ENCODE measurements at regions not wholly inside any gene's neighbourhood (a gene's known extent, or its start where the extent isn't known, plus 50 kb on each side); places are given as distances from the start of the nearest gene placed in this dataset.

- Histone ChIP-seq H3K4me3 (ENCODE audit: extremely low read depth in 1 of 4, insufficient read depth in 2 of 4, low read depth in 3 of 4, low read length in 4 of 4) (no peak overlapping the region), H3K4ac (replicated peaks; ENCODE audit: insufficient read length, low read depth, low read length) (no peak overlapping the region), H3K23me2 (ENCODE audit: low read depth, low read length) (no peaks in the 10 kb centered on the region), H3K23ac (ENCODE audit: insufficient read length) (no peak overlapping the region), H2AFZ (ENCODE audit: low read length) (peak overlapping the region; percentile 69; the same call in 1 of the 2 replicates), H3K4me1 (replicated peaks in 1 of 4; ENCODE audit: control insufficient read depth in 3 of 4, insufficient read depth in 4 of 4, low read length in 3 of 4) (no peaks in the 10 kb centered on the region; a peak in 1 of 7 replicates), H2BK15ac (ENCODE audit: low read length) (no peak overlapping the region), H3K79me1 (ENCODE audit: low read depth, low read length) (no peaks in the 10 kb centered on the region), H2BK5ac (ENCODE audit: low read depth, low read length) (no peak overlapping the region), H3K14ac (ENCODE audit: insufficient read length) (no peak overlapping the region), H2BK20ac (ENCODE audit: low read length) (no peak overlapping the region; the same call in 1 of the 2 replicates), H2BK120ac (replicated peaks; ENCODE audit: low read depth, low read length) (no peak overlapping the region), H3K27me3 (replicated peaks in 1 of 4; ENCODE audit: control insufficient read depth in 3 of 4, extremely low read depth in 1 of 4, insufficient read depth in 3 of 4, low read length in 3 of 4) (no peaks in the 10 kb centered on the region), H4K20me1 (replicated peaks in 1 of 2; ENCODE audit: control insufficient read depth in 1 of 2, insufficient read depth in 2 of 2, low read length in 2 of 2) (no peaks in the 10 kb centered on the region), H2AK5ac (ENCODE audit: low read depth, low read length) (no peak overlapping the region), H3K4me2 (ENCODE audit: insufficient read depth in 1 of 2, low read depth in 2 of 2, low read length in 2 of 2) (no peak overlapping the region), H4K8ac (ENCODE audit: extremely low read depth, insufficient read depth, low read length) (no peak overlapping the region), H4K91ac (replicated peaks; ENCODE audit: insufficient read length, low read length) (no peak overlapping the region), H3K79me2 (ENCODE audit: control insufficient read depth in 1 of 2, insufficient read depth in 2 of 2, low read length in 2 of 2) (no peaks in the 10 kb centered on the region), H3K9me3 (ENCODE audit: insufficient read depth in 2 of 2, low read depth in 1 of 2, low read length in 1 of 2) (no peaks in the 10 kb centered on the region; a peak in 1 of 4 replicates), H3K27ac (ENCODE audit: low read depth, low read length) (no peak overlapping the region), H2BK12ac (ENCODE audit: low read depth, low read length) (no peak overlapping the region), H3K18ac (ENCODE audit: extremely low read depth, low read length) (no peak overlapping the region), H3K9ac (replicated peaks in 1 of 4; ENCODE audit: extremely low read depth in 1 of 4, low read depth in 3 of 4, low read length in 3 of 4) (no peak overlapping the region), H3K36me3 (ENCODE audit: control insufficient read depth in 2 of 4, insufficient read depth in 4 of 4, low read length in 3 of 4) (no peaks in the 10 kb centered on the region), H3K56ac (replicated peaks; ENCODE audit: insufficient read length, low read depth, low read length) (no peak overlapping the region), H4K5ac (ENCODE audit: insufficient read length, low read depth, low read length) (no peak overlapping the region)
- ChIA-PET POLR2A (ENCODE audit: partially characterized antibody) (no interaction called here), CTCF (ENCODE audit: partially characterized antibody) (interaction anchor here (1.3 to 3.6 kb wide), 2 partner anchors 11 to 62 kb away, joined by 3 to 14 read pairs; no protein-coding TSS in a partner anchor)
- DNase-seq (ENCODE audit: low read depth in 1 of 2, low spot score in 2 of 2) (no peak), FAIRE-seq (no peak)
- 84% methylated on average over 2 of the region's 2 CpGs; no CpG with 5 or more reads in 1 of the 2 experiments for WGBS, 2 experiments (ENCODE audit: extremely low coverage in 1 of 2, insufficient coverage in 1 of 2, insufficient read length in 1 of 2, insufficient replicate concordance in 2 of 2, low coverage in 1 of 2, low lambda C conversion rate in 2 of 2, missing lambda C conversion rate in 1 of 2)
- TF ChIP-seq RNF2 (IDR thresholded peaks at IDR 0.05; ENCODE audit: borderline replicate concordance, low read depth, low read length, missing control alignments, poor library complexity, severe bottlenecking) (no peak), BACH1 (IDR thresholded peaks at IDR 0.05; ENCODE audit: low read length) (no peak), SUZ12 (IDR thresholded peaks at IDR 0.05; ENCODE audit: low read length) (no peak), CBX8 (IDR thresholded peaks at IDR 0.05; ENCODE audit: borderline replicate concordance, low read depth, low read length) (no peak), BCL11A (IDR thresholded peaks at IDR 0.05; ENCODE audit: low read depth in 2 of 2, low read length in 2 of 2) (no peak), MAFK (IDR thresholded peaks at IDR 0.05; ENCODE audit: low read depth, low read length) (no peak), KDM1A (IDR thresholded peaks at IDR 0.05; ENCODE audit: borderline replicate concordance, low read length) (no peak), RAD21 (IDR thresholded peaks at IDR 0.05 in 1 of 2, conservative IDR thresholded peaks at IDR 0.05 in 1 of 2; ENCODE audit: low read depth in 2 of 2, low read length in 2 of 2) (no peak), EGR1 (IDR thresholded peaks at IDR 0.05; ENCODE audit: borderline replicate concordance, low read depth, low read length) (no peak), SP1 (IDR thresholded peaks at IDR 0.05; ENCODE audit: low read depth, low read length) (no peak), HDAC2 (IDR thresholded peaks at IDR 0.05; ENCODE audit: borderline replicate concordance in 1 of 2, low read depth in 2 of 2, low read length in 2 of 2) (no peak), POU5F1 (IDR thresholded peaks at IDR 0.05; ENCODE audit: low read depth, low read length) (no peak)
These were observed 176.2 kb upstream of the RBPJ start for GRCh38 chr4:26144526-26145155.

All from H1 (cell line).